Glomerular visceral epithelial cell (primary cell): ENCODE measurements at regions not wholly inside any gene's neighbourhood (a gene's known extent, or its start where the extent isn't known, plus 50 kb on each side); places are given as distances from the start of the nearest gene placed in this dataset.

ENCODE experiments used
- DNase-seq: peaks from one replicate; pipeline ENCODE4 v3.0.0-alpha.2; 2016; ENCODE audit errors: extremely low spot score

GRCh38 chr21:35646606-35647005 is 413.7 kb downstream of the SETD4 start:
- no peak for DNase-seq

GRCh38 chr21:35645991-35646390 is 414.3 kb downstream of the SETD4 start:
- DNase-seq: no peak

DNA sequence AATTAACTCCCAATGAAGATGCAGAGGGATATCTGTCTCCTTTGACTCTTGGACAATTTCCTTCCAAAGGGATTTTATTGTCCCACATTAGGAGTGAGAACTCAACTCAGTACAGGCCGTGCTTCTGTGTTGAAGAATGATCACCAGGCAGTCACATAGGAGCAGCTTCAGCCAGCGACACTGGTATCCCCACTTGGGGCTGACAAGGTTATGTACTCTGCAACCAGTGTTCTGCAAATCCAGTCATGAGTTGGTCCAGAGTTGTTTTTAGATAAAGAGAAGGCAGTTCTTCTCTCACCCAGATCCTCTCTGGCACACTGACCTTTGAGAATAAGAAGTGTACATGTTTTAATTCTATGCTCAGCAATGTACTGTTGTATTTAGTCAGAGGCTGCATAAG is 415.8 kb downstream of the SETD4 start:
- DNase-seq: no peak

DNA sequence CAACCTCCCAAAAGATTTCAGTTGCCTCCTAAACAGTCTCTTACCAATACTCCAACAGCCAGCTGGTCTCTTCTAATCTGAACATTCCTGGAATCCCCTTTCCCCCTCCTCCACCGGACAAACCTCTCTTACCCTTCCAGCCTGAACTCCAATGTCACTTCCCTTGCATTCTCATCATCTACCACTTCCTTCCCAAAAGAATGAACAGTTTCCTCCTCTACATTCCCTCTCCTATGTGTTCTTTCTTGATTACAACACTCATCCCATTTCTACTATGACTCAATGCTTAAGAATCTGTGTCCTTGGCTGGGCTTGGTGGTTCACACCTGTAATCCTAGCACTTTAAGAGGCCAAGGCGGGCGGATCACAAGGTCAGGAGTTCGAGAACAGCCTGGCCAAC is 417.1 kb downstream of the SETD4 start:
- DNase-seq: peak; percentile 23

DNA sequence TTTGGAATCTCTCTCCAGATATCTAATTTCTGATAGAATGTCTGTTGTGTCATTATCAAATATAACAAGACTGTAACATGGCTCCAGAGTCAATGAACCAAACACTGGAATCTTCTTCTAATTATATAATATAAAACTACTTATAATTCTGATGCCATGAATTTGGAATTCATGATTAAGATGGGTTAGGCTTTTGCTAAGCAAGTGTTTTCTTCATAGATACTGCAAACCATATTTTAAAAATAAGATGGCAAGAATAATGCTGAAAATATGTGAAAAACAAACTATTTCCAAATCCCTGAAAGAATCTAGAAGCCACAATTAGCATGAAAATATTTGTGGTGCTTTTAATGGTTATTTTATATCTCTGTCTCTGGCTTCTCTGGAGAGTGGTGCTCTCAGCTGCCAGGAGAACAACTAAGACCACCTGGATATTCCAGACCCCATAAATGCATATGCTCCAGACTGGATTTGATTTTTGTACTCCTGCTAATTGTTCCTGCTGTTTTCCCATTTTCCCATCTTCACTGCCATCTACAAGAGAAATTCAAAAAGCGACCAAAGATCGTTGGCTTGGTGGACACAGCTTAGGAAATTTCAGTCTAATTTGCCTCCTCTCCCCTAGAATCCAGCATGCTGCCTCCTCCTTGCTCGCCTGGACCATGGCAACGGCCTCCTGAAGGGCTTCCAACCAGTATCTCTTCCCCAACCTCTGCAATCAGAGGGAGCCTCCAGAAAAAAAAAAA is 418.9 kb downstream of the SETD4 start:
- no peak for DNase-seq

DNA sequence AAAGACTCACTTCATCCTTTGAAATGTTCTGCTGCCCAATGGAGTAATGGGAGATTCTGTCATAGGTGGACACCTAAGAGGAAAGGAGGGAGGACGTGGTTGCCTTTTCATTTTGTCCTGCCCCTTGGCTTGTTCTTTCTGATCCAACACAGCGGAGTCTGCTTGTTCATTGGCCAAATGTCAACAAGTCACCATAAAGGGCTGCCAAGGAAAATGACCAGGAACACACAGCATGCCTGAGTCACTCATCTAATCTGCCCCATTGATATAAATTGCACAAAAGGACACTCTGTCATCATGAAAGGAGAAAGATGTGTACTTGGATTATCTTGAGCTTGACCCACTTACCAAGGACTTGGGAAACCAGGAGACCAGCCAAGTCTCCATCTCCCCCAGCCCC is 422.9 kb downstream of the SETD4 start:
- no peak for DNase-seq

- DNase-seq: no peak
Observed at GRCh38 chr21:35635994-35636393, 424.3 kb downstream of the SETD4 start.

- DNase-seq: peak; percentile 72
Observed at GRCh38 chr21:35635261-35635660, 425.1 kb downstream of the SETD4 start.

- DNase-seq: no peak
Observed at GRCh38 chr21:35633501-35633900, 426.8 kb downstream of the SETD4 start.

DNA sequence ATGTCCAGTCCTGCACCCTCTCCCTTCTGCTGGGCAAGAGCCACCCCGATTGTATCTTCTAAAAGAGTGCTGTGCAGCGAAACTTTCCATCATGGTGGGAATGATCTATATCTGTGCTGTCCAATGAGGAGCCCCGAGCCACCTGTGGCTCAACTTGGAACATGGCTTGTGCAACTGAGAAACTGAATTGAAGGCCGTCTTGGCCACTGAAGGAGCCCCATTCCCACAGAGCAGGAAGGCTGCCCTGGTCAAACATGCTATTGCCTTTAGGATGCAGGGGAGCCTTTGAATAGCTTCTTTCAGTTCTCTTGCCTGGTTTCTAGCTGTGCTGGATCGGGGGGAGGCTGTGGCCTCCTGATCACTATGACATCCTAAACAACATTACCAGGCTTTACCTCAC is 427.6 kb downstream of the SETD4 start:
- no peak for DNase-seq

GRCh38 chr21:35628316-35628715 is 432.0 kb downstream of the SETD4 start:
- no peak for DNase-seq

- no peak for DNase-seq
Observed at GRCh38 chr21:35627462-35627861, 432.9 kb downstream of the SETD4 start.

DNA sequence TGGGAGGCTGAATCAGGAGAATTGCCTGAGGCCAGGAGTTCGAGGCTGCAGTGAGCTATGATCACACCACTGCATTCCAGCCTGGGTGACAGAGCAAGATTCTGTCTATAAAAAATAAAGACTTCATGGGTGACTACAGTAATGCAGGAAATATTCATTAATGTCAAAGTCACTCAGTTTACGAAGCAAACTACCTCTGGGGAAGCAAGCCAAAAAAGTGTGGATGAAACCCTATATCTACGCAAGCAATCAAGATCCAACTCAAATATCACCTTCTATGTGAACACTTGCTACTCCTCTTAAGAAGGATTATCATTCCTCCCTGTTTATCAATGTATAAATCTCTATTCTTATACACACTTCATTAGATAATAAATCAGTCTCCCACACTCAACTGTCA is 434.8 kb downstream of the SETD4 start:
- DNase-seq: no peak

DNA sequence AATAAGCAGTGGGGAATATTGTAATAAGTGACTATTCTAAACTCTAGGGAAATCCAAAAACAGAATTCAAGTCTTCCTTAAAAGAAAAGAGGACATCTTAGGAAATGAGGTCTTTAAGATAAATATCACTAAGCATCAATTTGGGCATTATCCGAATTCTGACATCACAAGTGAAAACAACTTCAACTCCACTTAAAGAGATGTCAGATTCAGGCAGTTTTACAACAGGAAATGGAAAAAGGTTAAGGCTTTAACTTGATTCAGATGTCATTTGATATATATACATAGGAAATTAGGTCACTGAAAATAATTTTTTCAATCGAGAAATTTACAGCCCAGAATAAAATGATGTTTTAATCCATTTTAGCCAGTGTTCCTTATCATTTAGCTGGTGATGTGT is 435.4 kb downstream of the SETD4 start:
- DNase-seq: no peak

DNA sequence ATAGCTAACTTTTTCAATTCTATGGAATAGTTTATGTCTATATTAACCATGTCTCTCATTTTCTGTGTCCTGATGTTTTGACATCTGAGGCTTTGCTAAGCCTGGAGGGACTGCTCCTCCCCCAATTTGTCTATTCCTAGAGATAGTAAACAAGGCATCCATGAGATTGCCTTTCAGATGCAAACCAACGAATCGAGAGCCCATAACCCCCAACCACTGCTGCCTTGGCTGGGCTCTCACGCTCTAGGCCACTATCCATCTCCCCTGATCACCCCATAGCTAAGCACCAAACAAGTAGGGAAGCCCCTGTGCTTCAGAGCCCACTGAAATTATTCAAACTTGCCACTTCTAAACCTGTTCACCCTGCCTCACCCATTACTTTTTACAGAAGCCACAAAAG is 437.7 kb downstream of the SETD4 start:
- DNase-seq: no peak

DNA sequence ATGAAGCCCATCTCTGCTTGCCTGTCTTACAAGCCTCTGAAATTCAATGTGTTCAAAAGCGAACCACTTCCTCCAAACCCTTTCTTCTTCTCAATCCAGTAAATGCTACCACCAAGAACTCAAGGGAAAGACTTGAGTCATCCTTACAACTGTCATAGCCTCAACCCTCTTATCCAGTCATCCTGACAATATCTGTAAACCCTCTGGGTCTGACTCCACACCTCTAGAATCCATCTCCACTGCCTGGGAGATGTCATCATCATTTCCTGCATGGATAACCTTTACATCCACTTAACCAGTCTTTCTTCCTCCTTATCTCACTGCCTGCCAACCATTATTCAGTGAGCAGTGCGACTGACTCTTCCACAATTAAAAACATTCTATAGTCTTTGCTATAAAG is 441.1 kb downstream of the SETD4 start:
- DNase-seq: peak; percentile 79

GRCh38 chr21:35617491-35617890 is 442.8 kb downstream of the SETD4 start:
- no peak for DNase-seq

GRCh38 chr21:35616090-35616489 is 444.2 kb downstream of the SETD4 start:
- no peak for DNase-seq

- no peak for DNase-seq
Observed at GRCh38 chr21:35615325-35615724, 445.0 kb downstream of the SETD4 start.

GRCh38 chr21:35614396-35614921 is 445.9 kb downstream of the SETD4 start:
- DNase-seq: peak; percentile 22

DNA sequence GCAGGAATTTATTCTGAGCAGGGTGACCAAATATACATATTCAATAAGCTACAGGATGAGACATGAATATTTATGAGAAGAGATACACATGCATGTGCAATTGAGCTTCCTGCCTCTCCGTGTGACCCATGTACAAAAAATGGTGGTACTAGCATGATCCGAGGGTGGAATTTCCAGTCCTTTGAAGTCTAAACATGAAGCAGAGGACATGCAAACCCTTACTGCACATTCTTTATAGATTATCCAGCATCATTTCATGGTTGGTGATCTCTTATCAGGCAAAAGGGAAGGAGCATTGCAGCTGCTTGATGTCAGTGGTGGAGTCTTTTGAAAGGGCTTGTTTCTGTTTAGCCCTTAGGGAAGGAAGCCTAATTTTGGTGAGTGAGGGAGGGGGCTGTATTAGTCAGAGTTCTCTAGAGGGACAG is 448.6 kb downstream of the SETD4 start:
- no peak for DNase-seq

GRCh38 chr21:35609263-35609662 is 451.1 kb downstream of the SETD4 start:
- no peak for DNase-seq

DNA sequence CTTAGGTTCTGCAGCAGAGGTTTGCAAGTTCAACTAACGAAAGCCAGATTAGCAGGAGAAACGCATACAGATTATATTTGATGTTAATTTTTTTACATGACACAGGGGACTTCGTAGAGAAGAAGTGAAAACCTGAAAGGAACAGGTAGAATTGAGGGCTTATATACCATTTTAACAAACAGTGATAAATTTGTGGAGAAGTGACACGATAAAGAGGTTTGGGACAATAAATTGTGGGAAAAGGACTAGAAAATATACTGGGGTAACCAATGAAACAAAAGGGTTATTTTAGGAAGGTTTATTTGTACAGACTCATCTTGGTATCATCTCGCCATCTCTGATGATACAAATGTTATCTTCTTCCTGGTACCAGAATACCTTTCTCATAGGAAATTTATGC is 452.9 kb downstream of the SETD4 start:
- no peak for DNase-seq

DNA sequence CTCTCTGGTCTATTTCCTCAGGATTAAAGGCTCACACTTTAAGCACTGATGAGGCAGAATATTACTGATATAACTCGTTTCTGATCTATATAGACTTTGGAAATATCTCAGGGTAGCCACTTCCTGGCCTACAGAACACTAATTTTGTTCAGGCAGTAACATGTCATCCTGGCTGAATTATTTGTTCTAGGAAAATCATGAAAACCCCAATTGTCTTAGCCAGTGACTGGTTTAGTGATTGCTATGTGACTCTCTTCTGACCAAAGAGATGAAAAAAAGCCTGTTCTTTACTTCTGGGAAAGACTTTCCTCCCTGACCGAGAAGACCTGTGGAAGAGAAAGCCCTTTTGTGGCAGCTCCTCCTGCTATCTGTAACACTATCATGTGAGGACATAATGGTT is 453.7 kb downstream of the SETD4 start:
- DNase-seq: no peak
